GM23248 (cell line): ENCODE measurements at regions not wholly inside any gene's neighbourhood (a gene's known extent, or its start where the extent isn't known, plus 50 kb on each side); places are given as distances from the start of the nearest gene placed in this dataset.
"Not testable (repeated sequence)": the region's sequence is repeated elsewhere in the genome, so short reads cannot be mapped to it uniquely, and the experiment has no call there.

Experiments
- DNase-seq: peaks from one replicate; pipeline ENCODE4 v3.0.0-alpha.2; 2015
- H2AFZ ChIP-seq: fragments of 200-600 bp; sonication (generic); 2 replicates; pipeline ENCODE4 v1.6.1; 2016; ENCODE audit warnings: antibody characterized with exemption
- H3F3A ChIP-seq: fragments of 200-600 bp; sonication (generic); 2 replicates; pipeline ENCODE4 v1.6.1; 2016; ENCODE audit warnings: mild to moderate bottlenecking, antibody characterized with exemption, mixed run types; ENCODE audit not compliant: insufficient read depth
- H3K27ac ChIP-seq: fragments of 200-600 bp; sonication (generic); 2 replicates; pipeline ENCODE4 v1.5.1; 2016; ENCODE audit warnings: mild to moderate bottlenecking
- H3K27me3 ChIP-seq: fragments of 200-600 bp; sonication (generic); replicated peaks from 2 replicates; pipeline ENCODE4 v1.6.1; 2016; ENCODE audit warnings: mild to moderate bottlenecking; ENCODE audit not compliant: insufficient read depth
- H3K36me3 ChIP-seq: fragments of 200-600 bp; sonication (generic); 2 replicates; pipeline ENCODE4 v1.6.1; 2016; ENCODE audit warnings: low read depth, mild to moderate bottlenecking
- H3K4me1 ChIP-seq: fragments of 200-600 bp; sonication (generic); 2 replicates; pipeline ENCODE4 v1.6.1; 2016; ENCODE audit warnings: mild to moderate bottlenecking; ENCODE audit not compliant: insufficient read depth
- H3K4me2 ChIP-seq: fragments of 200-600 bp; sonication (generic); one replicate; pipeline ENCODE4 v1.6.1; 2016; ENCODE audit warnings: mild to moderate bottlenecking; ENCODE audit not compliant: unreplicated experiment
- H3K4me3 ChIP-seq: fragments of 200-600 bp; sonication (generic); 2 replicates; pipeline ENCODE4 v1.5.1; 2016; ENCODE audit warnings: mild to moderate bottlenecking
- H3K79me2 ChIP-seq: fragments of 200-600 bp; sonication (generic); 2 replicates; pipeline ENCODE4 v1.6.1; 2016; ENCODE audit warnings: mild to moderate bottlenecking; ENCODE audit not compliant: insufficient read depth
- H3K9ac ChIP-seq: fragments of 200-600 bp; sonication (generic); 2 replicates; pipeline ENCODE4 v1.6.1; 2016; ENCODE audit warnings: mild to moderate bottlenecking
- H3K9me2 ChIP-seq: fragments of 200-600 bp; sonication (generic); 2 replicates; pipeline ENCODE4 v1.6.1; 2016; ENCODE audit warnings: mixed run types, mild to moderate bottlenecking, moderate library complexity; ENCODE audit not compliant: insufficient read depth
- H3K9me3 ChIP-seq: fragments of 200-600 bp; sonication (generic); one replicate; pipeline ENCODE4 v1.6.1; 2017; ENCODE audit warnings: low read depth
- H4K20me1 ChIP-seq: fragments of 200-600 bp; sonication (generic); 2 replicates; pipeline ENCODE4 v1.6.0; 2016; ENCODE audit not compliant: insufficient read depth
- EZH2 ChIP-seq: fragments of 200-600 bp; sonication (generic); IDR thresholded peaks from 2 replicates; pipeline ENCODE4 v1.6.1; 2018; ENCODE audit warnings: antibody characterized with exemption, mild to moderate bottlenecking; ENCODE audit not compliant: insufficient read depth, poor library complexity, severe bottlenecking
- EZH2phosphoT487 ChIP-seq: fragments of 200-600 bp; sonication (generic); IDR thresholded peaks from 2 replicates; pipeline ENCODE4 v1.6.1; 2018; ENCODE audit warnings: antibody characterized with exemption, moderate library complexity, mild to moderate bottlenecking, low read depth; ENCODE audit not compliant: insufficient read depth
- WGBS, 2 experiments: methylation state at CpG; one replicate each; pipeline ENCODE4 v1.1.6; 2015 to 2017; ENCODE audit warnings: low lambda C conversion rate in 2 of 2, low coverage in 1 of 2; ENCODE audit errors: missing lambda C conversion rate in 2 of 2; 5-methylcytosine and 5-hydroxymethylcytosine counted together
- in situ Hi-C: fragments of 300-500 bp; cut with MboI; formaldehyde crosslinking; loops from 2 replicates; pipeline ENCODE4 v1.15.0; 2020

DNA sequence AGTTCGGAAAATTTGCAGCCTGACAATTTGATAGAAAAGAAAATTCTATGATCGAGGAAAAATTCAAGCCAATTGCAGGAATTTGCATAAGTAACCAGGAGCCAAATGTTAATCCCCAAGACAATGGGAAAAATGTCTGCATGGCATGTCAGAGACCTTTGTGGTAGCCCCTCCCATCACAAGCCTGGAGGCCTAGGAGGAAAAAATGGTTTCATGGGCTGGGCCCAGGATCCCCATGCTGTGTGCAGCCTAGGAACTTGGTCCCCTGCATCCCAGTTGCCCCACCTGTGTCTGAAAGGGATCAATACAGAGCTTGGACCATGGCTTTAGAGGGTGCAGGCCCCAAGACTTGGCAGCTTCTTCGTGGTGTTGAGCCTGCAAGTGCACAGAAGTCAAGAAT is 1847.9 kb upstream of the ACO1 start:
- no peak overlapping the region for H3K4me2 ChIP-seq
- no peak for TF ChIP-seq EZH2
- TF ChIP-seq EZH2phosphoT487: no peak
- H2AFZ ChIP-seq: no peak overlapping the region
- in situ Hi-C loops: no loop called here
- no peaks in the 10 kb centered on the region for H3K36me3 ChIP-seq
- H3K9me3 ChIP-seq: no peaks in the 10 kb centered on the region
- no peaks in the 10 kb centered on the region for H4K20me1 ChIP-seq
- DNase-seq: no peak
- no peaks in the 10 kb centered on the region for H3F3A ChIP-seq
- no peak overlapping the region for H3K4me3 ChIP-seq
- 20 to 29% methylated on average over 3 of the region's 3 CpGs for WGBS, 2 experiments
- no peaks in the 10 kb centered on the region for H3K79me2 ChIP-seq
- H3K4me1 ChIP-seq: no peaks in the 10 kb centered on the region
- no peak overlapping the region for H3K27ac ChIP-seq
- no peaks in the 10 kb centered on the region for H3K9me2 ChIP-seq
- no peak overlapping the region for H3K9ac ChIP-seq
- no peaks in the 10 kb centered on the region for H3K27me3 ChIP-seq

DNA sequence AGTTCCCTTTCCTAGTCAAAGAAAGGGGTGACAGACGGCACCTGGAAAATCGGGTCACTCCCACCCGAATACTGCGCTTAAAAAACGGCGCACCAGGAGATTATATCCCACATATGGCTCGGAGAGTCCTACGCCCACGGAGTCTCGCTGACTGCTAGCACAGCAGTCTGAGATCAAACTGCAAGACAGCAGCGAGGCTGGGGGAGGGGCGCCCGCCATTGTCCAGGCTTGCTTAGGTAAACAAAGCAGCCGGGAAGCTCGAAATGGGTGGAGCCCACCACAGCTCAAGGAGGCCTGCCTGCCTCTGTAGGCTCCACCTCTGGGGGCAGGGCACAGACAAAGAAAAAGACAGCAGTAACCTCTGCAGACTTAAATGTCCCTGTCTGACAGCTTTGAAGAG is 1844.7 kb upstream of the ACO1 start:
- H3K4me2 ChIP-seq, DNase-seq, H4K20me1 ChIP-seq, H2AFZ ChIP-seq, H3F3A ChIP-seq, H3K79me2 ChIP-seq, H3K4me1 ChIP-seq, H3K4me3 ChIP-seq, H3K36me3 ChIP-seq, in situ Hi-C loops, H3K27ac ChIP-seq, H3K9me3 ChIP-seq, H3K27me3 ChIP-seq, H3K9ac ChIP-seq, H3K9me2 ChIP-seq: not testable (repeated sequence)
- 49 to 51% methylated on average over 12 to 15 of the region's 15 CpGs for WGBS, 2 experiments

DNA sequence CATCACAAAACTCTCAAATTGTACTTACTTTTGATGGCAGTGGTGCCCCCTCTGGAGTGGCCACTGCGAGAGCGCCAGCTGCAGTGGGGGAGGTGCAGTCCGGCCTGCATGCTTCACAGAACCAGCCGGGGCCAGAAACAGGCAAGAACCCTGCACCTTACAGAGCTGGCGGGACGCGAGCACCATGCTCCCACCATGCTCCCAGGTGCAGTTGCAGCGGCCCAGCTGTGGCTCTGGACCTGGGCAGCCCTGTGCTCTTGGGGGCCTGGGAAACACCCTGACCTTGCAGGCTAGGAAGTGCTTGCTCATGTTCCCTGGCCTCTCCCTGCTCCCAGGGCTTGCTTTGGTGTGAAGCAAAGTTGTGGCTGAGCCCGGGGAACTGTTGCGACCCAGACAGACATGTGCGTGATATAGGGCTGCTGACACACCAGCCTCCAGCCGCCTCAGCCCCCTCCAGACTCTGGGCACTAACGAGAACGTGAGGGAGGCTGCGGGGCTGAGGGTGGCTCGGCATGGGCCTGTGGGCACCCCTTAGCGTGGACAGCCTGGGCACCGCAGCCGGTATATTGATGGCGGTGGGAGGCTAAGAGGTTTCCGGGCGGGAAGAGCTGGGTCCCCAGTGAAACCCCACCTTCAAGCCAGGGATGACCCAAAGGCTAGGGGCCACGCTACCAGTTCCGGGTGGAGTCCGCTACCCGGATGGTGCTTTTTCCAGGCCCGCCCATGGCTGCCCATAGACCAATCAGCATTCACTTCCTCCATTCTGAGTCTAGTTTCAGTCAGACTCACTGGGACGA is 1809.9 kb upstream of the ACO1 start:
- Histone ChIP-seq H3K27me3 (no peaks in the 10 kb centered on the region), H3K36me3 (no peaks in the 10 kb centered on the region), H3K4me2 (no peak overlapping the region), H3K9me2 (no peaks in the 10 kb centered on the region), H2AFZ (no peak overlapping the region), H3K79me2 (no peaks in the 10 kb centered on the region), H3K9ac (no peak overlapping the region), H3K4me3 (no peak overlapping the region), H4K20me1 (no peaks in the 10 kb centered on the region), H3K4me1 (no peaks in the 10 kb centered on the region), H3K27ac (no peak overlapping the region), H3K9me3 (no peaks in the 10 kb centered on the region), H3F3A (no peaks in the 10 kb centered on the region)
- no peak for DNase-seq
- WGBS, 2 experiments: 59 to 65% methylated on average over 26 to 28 of the region's 28 CpGs
- TF ChIP-seq EZH2: no peak
- no peak for TF ChIP-seq EZH2phosphoT487
- in situ Hi-C loops: no loop called here

DNA sequence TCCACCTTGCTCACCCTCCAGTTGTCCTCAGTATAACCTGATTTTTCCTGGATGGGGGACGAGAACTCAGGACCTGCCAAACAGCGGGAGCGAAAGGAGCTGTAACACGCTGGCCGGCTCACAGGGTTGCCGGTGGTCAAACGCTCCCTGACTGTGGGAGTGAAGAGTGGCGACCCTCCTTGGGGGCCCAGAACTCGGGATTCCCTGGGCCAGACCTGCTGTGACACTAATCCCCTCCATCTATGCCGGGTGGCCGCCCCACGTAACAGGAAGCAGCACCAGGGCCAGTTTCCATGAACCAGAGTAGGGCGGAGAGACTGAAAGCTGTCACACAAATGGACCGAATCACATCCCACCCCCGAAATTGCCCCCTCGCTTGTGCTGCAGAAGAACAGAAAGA is 1809.2 kb upstream of the ACO1 start:
- H3K9ac ChIP-seq: no peak overlapping the region
- no peak overlapping the region for H3K27ac ChIP-seq
- H3K9me2 ChIP-seq: no peaks in the 10 kb centered on the region
- no peaks in the 10 kb centered on the region for H4K20me1 ChIP-seq
- no peaks in the 10 kb centered on the region for H3K36me3 ChIP-seq
- no peak overlapping the region for H3K4me2 ChIP-seq
- WGBS, 2 experiments: 51 to 64% methylated on average over 15 to 16 of the region's 16 CpGs
- in situ Hi-C loops: no loop called here
- no peak overlapping the region for H2AFZ ChIP-seq
- no peaks in the 10 kb centered on the region for H3F3A ChIP-seq
- H3K27me3 ChIP-seq: no peaks in the 10 kb centered on the region
- no peaks in the 10 kb centered on the region for H3K4me1 ChIP-seq
- H3K79me2 ChIP-seq: no peaks in the 10 kb centered on the region
- no peaks in the 10 kb centered on the region for H3K9me3 ChIP-seq
- TF ChIP-seq EZH2: no peak
- TF ChIP-seq EZH2phosphoT487: no peak
- DNase-seq: no peak
- no peak overlapping the region for H3K4me3 ChIP-seq

DNA sequence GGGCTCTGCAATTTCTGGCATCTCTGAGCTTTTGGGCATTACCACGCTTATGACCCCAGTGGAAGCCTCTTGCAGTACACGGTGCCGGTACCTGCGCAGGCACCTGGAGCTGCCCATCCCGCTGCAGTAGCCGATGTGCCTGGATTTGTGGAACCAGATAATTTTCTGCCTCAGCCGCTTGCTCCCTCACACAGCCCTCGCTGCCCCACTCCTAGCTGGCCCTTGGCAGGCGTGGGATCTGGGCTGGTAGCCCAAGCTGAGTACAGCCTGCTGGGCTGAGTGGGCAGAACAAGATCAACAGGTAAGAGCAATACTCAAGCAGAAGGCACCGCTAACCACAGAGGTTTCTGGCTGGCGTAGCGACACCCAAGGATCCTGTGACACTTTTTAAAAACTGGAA is 1808.8 kb upstream of the ACO1 start:
- WGBS, 2 experiments: 65 to 66% methylated on average over 12 of the region's 12 CpGs
- H3K9me2 ChIP-seq: no peaks in the 10 kb centered on the region
- H3F3A ChIP-seq: no peaks in the 10 kb centered on the region
- H3K9ac ChIP-seq: no peak overlapping the region
- H3K4me2 ChIP-seq: no peak overlapping the region
- no peaks in the 10 kb centered on the region for H3K79me2 ChIP-seq
- no peak overlapping the region for H3K4me3 ChIP-seq
- DNase-seq: no peak
- TF ChIP-seq EZH2phosphoT487: no peak
- no peak for TF ChIP-seq EZH2
- H2AFZ ChIP-seq: no peak overlapping the region
- no peaks in the 10 kb centered on the region for H4K20me1 ChIP-seq
- in situ Hi-C loops: no loop called here
- no peak overlapping the region for H3K27ac ChIP-seq
- no peaks in the 10 kb centered on the region for H3K36me3 ChIP-seq
- H3K27me3 ChIP-seq: no peaks in the 10 kb centered on the region
- H3K4me1 ChIP-seq: no peaks in the 10 kb centered on the region
- H3K9me3 ChIP-seq: no peaks in the 10 kb centered on the region
